ENCODE measurements at regions not wholly inside any gene's neighbourhood (a gene's known extent, or its start where the extent isn't known, plus 50 kb on each side); places are given as distances from the start of the nearest gene placed in this dataset.

- Histone ChIP-seq H2AFZ (ENCODE audit: insufficient read depth, low read depth, low read length, poor library complexity, severe bottlenecking) (no peak overlapping the region), H3K36me3 (replicated peaks in 1 of 2; ENCODE audit: control insufficient read depth in 1 of 2, insufficient read depth in 2 of 2, low read length in 2 of 2) (no peaks in the 10 kb centered on the region), H3K9me3 (replicated peaks in 1 of 2; ENCODE audit: control insufficient read depth in 1 of 2, insufficient read depth in 1 of 2, low read length in 2 of 2) (no peaks in the 10 kb centered on the region), H3K4me1 (ENCODE audit: control insufficient read depth in 1 of 2, insufficient read depth in 2 of 2, low read length in 2 of 2) (no peaks in the 10 kb centered on the region), H3K27me3 (ENCODE audit: control insufficient read depth in 2 of 2, insufficient read depth in 2 of 2, low read length in 2 of 2) (no peaks in the 10 kb centered on the region), H3K4me3 (replicated peaks in 1 of 3; ENCODE audit: low read depth in 2 of 3, low read length in 3 of 3) (no peak overlapping the region), H3K27ac (ENCODE audit: low read depth in 1 of 2, low read length in 2 of 2) (no peak overlapping the region), H4K20me1 (ENCODE audit: insufficient read depth, low read length) (no peaks in the 10 kb centered on the region), H3K9ac (ENCODE audit: insufficient read depth, low read length, poor library complexity, severe bottlenecking) (no peak overlapping the region), H3K4me2 (replicated peaks; ENCODE audit: extremely low read depth, low read length, poor library complexity, severe bottlenecking) (no peak overlapping the region), H3K79me2 (ENCODE audit: insufficient read depth, low read length) (no peaks in the 10 kb centered on the region)
- Mint-ChIP-seq H3K4me3 (no peak overlapping the region), H3K27ac (no peak overlapping the region), H3K4me1 (no peaks in the 10 kb centered on the region), H3K36me3 (no peaks in the 10 kb centered on the region), H3K27me3 (ENCODE audit: low read depth in 3 of 3) (no peaks in the 10 kb centered on the region), H3K9me3 (peaks cover 0 to 4% (median 3%) of the 10 kb centered on the region in 7 donors)
- DNase-seq = no peak
- intact Hi-C loops (cut with micrococcal nuclease) = no loop called here
- TF ChIP-seq CTCF (IDR thresholded peaks at IDR 0.05) = no peak
- WGBS (ENCODE audit: insufficient coverage) = no CpG with 5 or more reads among the region's 1 CpG
Observed at GRCh38 chr3:6264036-6264435, 596.9 kb upstream of the GRM7 start.

GRCh38 chr3:6264906-6265305, 596.0 kb upstream of the GRM7 start:
- no peak overlapping the region for H3K27ac Mint-ChIP-seq
- Histone ChIP-seq H3K9me3 (replicated peaks in 1 of 2; ENCODE audit: control insufficient read depth in 1 of 2, insufficient read depth in 1 of 2, low read length in 2 of 2) (no peaks in the 10 kb centered on the region), H3K4me1 (ENCODE audit: control insufficient read depth in 1 of 2, insufficient read depth in 2 of 2, low read length in 2 of 2) (no peaks in the 10 kb centered on the region), H3K4me2 (replicated peaks; ENCODE audit: extremely low read depth, low read length, poor library complexity, severe bottlenecking) (no peak overlapping the region), H3K4me3 (replicated peaks in 1 of 3; ENCODE audit: low read depth in 2 of 3, low read length in 3 of 3) (no peak overlapping the region), H4K20me1 (ENCODE audit: insufficient read depth, low read length) (no peaks in the 10 kb centered on the region), H3K36me3 (replicated peaks in 1 of 2; ENCODE audit: control insufficient read depth in 1 of 2, insufficient read depth in 2 of 2, low read length in 2 of 2) (no peaks in the 10 kb centered on the region), H3K79me2 (ENCODE audit: insufficient read depth, low read length) (no peaks in the 10 kb centered on the region), H3K27ac (ENCODE audit: low read depth in 1 of 2, low read length in 2 of 2) (no peak overlapping the region), H2AFZ (ENCODE audit: insufficient read depth, low read depth, low read length, poor library complexity, severe bottlenecking) (no peak overlapping the region), H3K27me3 (ENCODE audit: control insufficient read depth in 2 of 2, insufficient read depth in 2 of 2, low read length in 2 of 2) (no peaks in the 10 kb centered on the region), H3K9ac (ENCODE audit: insufficient read depth, low read length, poor library complexity, severe bottlenecking) (no peak overlapping the region)
- H3K4me1 Mint-ChIP-seq = no peaks in the 10 kb centered on the region
- no peak for DNase-seq
- peaks cover 2 to 8% (median 5%) of the 10 kb centered on the region in 7 donors for H3K9me3 Mint-ChIP-seq
- no peak for TF ChIP-seq CTCF (IDR thresholded peaks at IDR 0.05)
- intact Hi-C loops (cut with micrococcal nuclease) = no loop called here
- H3K4me3 Mint-ChIP-seq = no peak overlapping the region
- H3K36me3 Mint-ChIP-seq = no peaks in the 10 kb centered on the region
- WGBS (ENCODE audit: insufficient coverage) = no CpG with 5 or more reads among the region's 1 CpG
- no peaks in the 10 kb centered on the region for H3K27me3 Mint-ChIP-seq (ENCODE audit: low read depth in 3 of 3)
